GM23248 (cell line): ENCODE measurements at regions not wholly inside any gene's neighbourhood (a gene's known extent, or its start where the extent isn't known, plus 50 kb on each side); places are given as distances from the start of the nearest gene placed in this dataset.

Source experiments
- EZH2 ChIP-seq: fragments of 200-600 bp; sonication (generic); IDR thresholded peaks from 2 replicates; pipeline ENCODE4 v1.6.1; 2018; ENCODE audit warnings: antibody characterized with exemption, mild to moderate bottlenecking; ENCODE audit not compliant: insufficient read depth, poor library complexity, severe bottlenecking
- EZH2phosphoT487 ChIP-seq: fragments of 200-600 bp; sonication (generic); IDR thresholded peaks from 2 replicates; pipeline ENCODE4 v1.6.1; 2018; ENCODE audit warnings: antibody characterized with exemption, moderate library complexity, mild to moderate bottlenecking, low read depth; ENCODE audit not compliant: insufficient read depth

GRCh38 chr2:128464456-128464855 is 145.8 kb upstream of the HS6ST1 start:
- TF ChIP-seq EZH2, result no peak
- TF ChIP-seq EZH2phosphoT487, result no peak
